H1 (cell line): ENCODE measurements at regions not wholly inside any gene's neighbourhood (a gene's known extent, or its start where the extent isn't known, plus 50 kb on each side); places are given as distances from the start of the nearest gene placed in this dataset.

Experiments used
- ATF3 ChIP-seq: IDR thresholded peaks from 2 replicates; pipeline ENCODE4 v1.6.1; 2011; ENCODE audit warnings: low read depth, mild to moderate bottlenecking, low read length; ENCODE audit not compliant: insufficient read depth
- CHD1 ChIP-seq: IDR thresholded peaks from 2 replicates; pipeline ENCODE4 v1.6.1; 2012; ENCODE audit warnings: low read depth, low read length, improper control_type of control experiment
- JUN ChIP-seq: IDR thresholded peaks from 2 replicates; pipeline ENCODE4 v1.6.1; 2011; ENCODE audit warnings: low read depth, mild to moderate bottlenecking, improper control_type of control experiment, low read length
- JUND ChIP-seq: IDR thresholded peaks from 2 replicates; pipeline ENCODE4 v1.6.1; 2011; ENCODE audit warnings: mild to moderate bottlenecking, improper control_type of control experiment, low read length
- KDM1A ChIP-seq: fragments of 200-600, 300-600 bp; sonication (generic); IDR thresholded peaks from 2 replicates; pipeline ENCODE4 v1.7.1; 2016; ENCODE audit warnings: mild to moderate bottlenecking, low read length, borderline replicate concordance
- MAFK ChIP-seq: IDR thresholded peaks from 2 replicates; pipeline ENCODE4 v1.6.1; 2012; ENCODE audit warnings: low read depth, mild to moderate bottlenecking, improper control_type of control experiment, low read length
- SIN3A ChIP-seq, 2 experiments: IDR thresholded peaks in 1 of 2; conservative IDR thresholded peaks in 1 of 2; 2 replicates each; pipeline ENCODE4 v1.6.1; 2011 to 2012; ENCODE audit warnings: low read length in 2 of 2, improper control_type of control experiment in 1 of 2, low read depth in 1 of 2, mild to moderate bottlenecking in 1 of 2

GRCh38 chr4:4704267-4704666, 155.2 kb upstream of the MSX1 start (continued):
- TF ChIP-seq ATF3 (no peak), MAFK (no peak), CHD1 (no peak), JUN (no peak), KDM1A (no peak), JUND (no peak), SIN3A (conservative IDR thresholded peaks at IDR 0.05 in 1 of 2, IDR thresholded peaks at IDR 0.05 in 1 of 2; ENCODE audit: low read depth in 1 of 2, low read length in 2 of 2) (no peak)
